Ovary (tissue), 3 donors: ENCODE measurements at regions not wholly inside any gene's neighbourhood (a gene's known extent, or its start where the extent isn't known, plus 50 kb on each side); places are given as distances from the start of the nearest gene placed in this dataset.

Source experiments
- EP300 ChIP-seq: sonication (generic); formaldehyde crosslinking; IDR thresholded peaks from one replicate; pipeline ENCODE4 v1.6.1; 2017; ENCODE audit warnings: antibody characterized with exemption
- POLR2A ChIP-seq: fragments of 450-650 bp; IDR thresholded peaks from one replicate; pipeline ENCODE4 v1.6.1; 2017; ENCODE audit warnings: antibody characterized with exemption, mild to moderate bottlenecking, moderate library complexity
- TF ChIP-seq, protein P1 (sequence below), 3 donors: fragments of 450-650 bp in 2 of 3; fragments of 200-600 bp in 1 of 3; IDR thresholded peaks; one replicate each; pipeline versions ENCODE4 v1.5.1 to v1.8.0; 2016 to 2022; ENCODE audit warnings: antibody characterized with exemption in 3 of 3, mild to moderate bottlenecking in 1 of 3
- donor health status: DM: no; HTN: no; CAD: no.

DNA sequence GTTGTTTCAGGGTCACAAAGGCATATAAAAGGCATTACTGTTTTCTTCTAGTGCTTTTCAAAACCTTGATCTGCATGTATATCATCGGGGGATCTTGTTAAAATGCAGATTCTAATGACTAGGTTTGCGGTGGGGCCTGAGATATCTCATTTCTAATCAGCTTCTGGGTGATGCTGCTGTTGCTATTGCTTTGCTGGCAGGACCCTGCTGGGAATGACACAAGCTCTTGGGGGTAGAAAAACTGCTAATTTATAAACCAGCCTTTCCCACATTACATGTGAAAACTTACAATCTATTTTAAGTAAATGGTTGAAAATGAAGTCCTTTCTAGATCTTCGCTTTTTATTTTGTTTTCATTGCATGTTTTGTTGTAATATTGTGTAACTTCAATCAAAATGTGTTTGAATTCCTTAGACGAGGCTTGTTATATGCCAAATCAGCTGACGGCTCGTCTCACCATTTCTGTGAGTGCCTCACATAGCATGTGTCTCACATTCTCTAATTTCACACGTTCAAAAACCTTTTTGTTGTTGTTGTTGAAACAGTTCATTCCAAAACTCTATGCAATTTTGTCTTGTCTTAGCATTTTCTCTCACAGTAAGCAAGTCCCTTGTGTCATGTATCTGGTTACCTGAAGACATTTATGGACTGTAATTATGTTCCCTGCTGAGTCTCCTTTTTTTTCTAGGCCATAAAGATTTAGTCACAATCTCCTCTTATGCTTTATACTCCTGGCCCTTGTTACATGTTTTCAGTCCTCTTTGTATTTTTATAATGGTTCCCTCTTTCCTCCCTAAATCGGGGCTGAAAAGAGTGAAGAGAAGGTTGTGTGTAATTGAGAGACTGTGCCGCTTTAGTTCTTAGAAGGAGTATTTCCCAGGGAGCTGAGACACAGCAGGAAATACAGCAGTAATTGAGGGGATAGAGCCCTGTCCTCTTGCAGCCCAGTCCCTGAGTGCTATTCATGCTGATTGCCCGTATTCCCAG is 521.0 kb upstream of the SEMA6A start:
- TF ChIP-seq, protein P1, sequence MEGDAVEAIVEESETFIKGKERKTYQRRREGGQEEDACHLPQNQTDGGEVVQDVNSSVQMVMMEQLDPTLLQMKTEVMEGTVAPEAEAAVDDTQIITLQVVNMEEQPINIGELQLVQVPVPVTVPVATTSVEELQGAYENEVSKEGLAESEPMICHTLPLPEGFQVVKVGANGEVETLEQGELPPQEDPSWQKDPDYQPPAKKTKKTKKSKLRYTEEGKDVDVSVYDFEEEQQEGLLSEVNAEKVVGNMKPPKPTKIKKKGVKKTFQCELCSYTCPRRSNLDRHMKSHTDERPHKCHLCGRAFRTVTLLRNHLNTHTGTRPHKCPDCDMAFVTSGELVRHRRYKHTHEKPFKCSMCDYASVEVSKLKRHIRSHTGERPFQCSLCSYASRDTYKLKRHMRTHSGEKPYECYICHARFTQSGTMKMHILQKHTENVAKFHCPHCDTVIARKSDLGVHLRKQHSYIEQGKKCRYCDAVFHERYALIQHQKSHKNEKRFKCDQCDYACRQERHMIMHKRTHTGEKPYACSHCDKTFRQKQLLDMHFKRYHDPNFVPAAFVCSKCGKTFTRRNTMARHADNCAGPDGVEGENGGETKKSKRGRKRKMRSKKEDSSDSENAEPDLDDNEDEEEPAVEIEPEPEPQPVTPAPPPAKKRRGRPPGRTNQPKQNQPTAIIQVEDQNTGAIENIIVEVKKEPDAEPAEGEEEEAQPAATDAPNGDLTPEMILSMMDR (IDR thresholded peaks at IDR 0.05) = no peak
- TF ChIP-seq EP300 (no peak), POLR2A (no peak)
